Cardiac muscle cell (in vitro differentiated cells and primary cell): ENCODE measurements at regions not wholly inside any gene's neighbourhood (a gene's known extent, or its start where the extent isn't known, plus 50 kb on each side); places are given as distances from the start of the nearest gene placed in this dataset.
"Not testable (repeated sequence)": the region's sequence is repeated elsewhere in the genome, so short reads cannot be mapped to it uniquely, and the experiment has no call there.

Experiments used
- DNase-seq, 2 donors: peaks; one replicate each; pipeline versions ENCODE4 v3.0.0 to v3.0.0-alpha.2; 2010 to 2017; ENCODE audit warnings: low read depth in 1 of 2, low spot score in 1 of 2
- H3K27ac ChIP-seq: fragments of 200-600 bp; sonication (generic); 2 replicates; pipeline ENCODE4 v1.5.1; 2016
- H3K27me3 ChIP-seq: fragments of 200-600 bp; sonication (generic); 2 replicates; pipeline ENCODE4 v1.6.0; 2016; ENCODE audit warnings: control low read depth
- H3K36me3 ChIP-seq: fragments of 200-600 bp; sonication (generic); 2 replicates; pipeline ENCODE4 v1.5.1; 2016; ENCODE audit warnings: control low read depth
- H3K4me1 ChIP-seq: fragments of 200-600 bp; sonication (generic); 2 replicates; pipeline ENCODE4 v1.8.1; 2017; ENCODE audit warnings: low read depth, mild to moderate bottlenecking, mixed run types
- H3K4me3 ChIP-seq: fragments of 200-600 bp; sonication (generic); 2 replicates; pipeline ENCODE4 v1.5.1; 2016; ENCODE audit warnings: mild to moderate bottlenecking
- H3K9me3 ChIP-seq: fragments of 200-600 bp; sonication (generic); 2 replicates; pipeline ENCODE4 v1.5.1; 2017; ENCODE audit warnings: low read depth, mild to moderate bottlenecking, control low read depth
- TF ChIP-seq, protein P1 (sequence below): IDR thresholded peaks from 2 replicates; pipeline ENCODE4 v1.5.1; 2012; ENCODE audit warnings: low read depth, mild to moderate bottlenecking, low read length

DNA sequence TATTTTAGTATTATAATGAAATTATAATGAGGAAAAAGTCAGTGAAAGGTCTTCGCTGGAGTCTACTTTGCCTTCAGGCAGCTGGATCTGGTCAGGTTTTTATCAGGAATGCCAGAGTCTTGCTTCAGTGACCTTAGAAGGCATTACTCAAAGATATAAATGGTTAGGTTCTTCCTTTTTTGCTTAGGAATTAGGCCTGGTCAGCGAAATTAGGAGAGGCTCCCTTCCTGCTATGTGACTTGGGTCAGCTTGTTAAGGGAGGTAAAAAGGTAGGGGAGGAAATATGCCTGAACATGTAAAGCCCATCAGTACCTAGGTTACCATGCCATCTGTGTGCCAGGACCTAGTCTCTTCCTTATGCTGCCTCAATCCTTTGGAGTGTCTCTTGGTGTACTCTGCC, 115.1 kb downstream of the OTOR start:
- Histone ChIP-seq H3K36me3 (no peaks in the 10 kb centered on the region), H3K9me3 (no peaks in the 10 kb centered on the region), H3K27ac (no peak overlapping the region), H3K4me3 (no peak overlapping the region), H3K4me1 (no peaks in the 10 kb centered on the region), H3K27me3 (no peaks in the 10 kb centered on the region)
- TF ChIP-seq, protein P1, sequence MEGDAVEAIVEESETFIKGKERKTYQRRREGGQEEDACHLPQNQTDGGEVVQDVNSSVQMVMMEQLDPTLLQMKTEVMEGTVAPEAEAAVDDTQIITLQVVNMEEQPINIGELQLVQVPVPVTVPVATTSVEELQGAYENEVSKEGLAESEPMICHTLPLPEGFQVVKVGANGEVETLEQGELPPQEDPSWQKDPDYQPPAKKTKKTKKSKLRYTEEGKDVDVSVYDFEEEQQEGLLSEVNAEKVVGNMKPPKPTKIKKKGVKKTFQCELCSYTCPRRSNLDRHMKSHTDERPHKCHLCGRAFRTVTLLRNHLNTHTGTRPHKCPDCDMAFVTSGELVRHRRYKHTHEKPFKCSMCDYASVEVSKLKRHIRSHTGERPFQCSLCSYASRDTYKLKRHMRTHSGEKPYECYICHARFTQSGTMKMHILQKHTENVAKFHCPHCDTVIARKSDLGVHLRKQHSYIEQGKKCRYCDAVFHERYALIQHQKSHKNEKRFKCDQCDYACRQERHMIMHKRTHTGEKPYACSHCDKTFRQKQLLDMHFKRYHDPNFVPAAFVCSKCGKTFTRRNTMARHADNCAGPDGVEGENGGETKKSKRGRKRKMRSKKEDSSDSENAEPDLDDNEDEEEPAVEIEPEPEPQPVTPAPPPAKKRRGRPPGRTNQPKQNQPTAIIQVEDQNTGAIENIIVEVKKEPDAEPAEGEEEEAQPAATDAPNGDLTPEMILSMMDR, result no peak
- no peak for DNase-seq

GRCh38 chr20:16864069-16864468, 115.9 kb downstream of the OTOR start:
- no peaks in the 10 kb centered on the region for H3K27me3 ChIP-seq
- no peaks in the 10 kb centered on the region for H3K36me3 ChIP-seq
- no peaks in the 10 kb centered on the region for H3K9me3 ChIP-seq
- no peaks in the 10 kb centered on the region for H3K4me1 ChIP-seq
- DNase-seq, result no peak
- no peak overlapping the region for H3K4me3 ChIP-seq
- TF ChIP-seq, protein P1, result no peak
- no peak overlapping the region for H3K27ac ChIP-seq

GRCh38 chr20:16864963-16865362, 116.8 kb downstream of the OTOR start:
- Histone ChIP-seq H3K4me3 (no peak overlapping the region), H3K36me3 (no peaks in the 10 kb centered on the region), H3K27me3 (no peaks in the 10 kb centered on the region), H3K9me3 (no peaks in the 10 kb centered on the region), H3K4me1 (no peaks in the 10 kb centered on the region), H3K27ac (no peak overlapping the region)
- DNase-seq, result no peak
- TF ChIP-seq, protein P1, result no peak

DNA sequence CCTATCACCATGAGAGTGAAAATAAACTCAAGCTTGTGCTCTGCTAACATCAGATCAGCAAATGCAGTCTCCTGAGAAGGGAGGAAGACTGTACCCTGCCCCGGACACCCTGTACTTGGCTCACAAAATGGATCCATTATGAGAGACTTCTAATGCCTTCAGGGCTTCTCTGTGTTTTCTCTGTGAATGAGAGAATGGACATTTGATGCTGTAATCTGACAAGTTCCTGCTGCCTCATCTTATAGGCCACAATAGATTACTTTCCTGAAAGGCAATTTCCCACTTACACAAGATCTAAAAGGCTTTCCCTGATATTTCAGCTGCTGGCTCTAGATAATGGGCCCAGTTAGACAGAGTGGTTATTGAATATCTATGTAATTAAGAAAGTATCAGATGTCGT, 117.2 kb downstream of the OTOR start:
- no peak overlapping the region for H3K4me3 ChIP-seq
- no peaks in the 10 kb centered on the region for H3K27me3 ChIP-seq
- no peaks in the 10 kb centered on the region for H3K36me3 ChIP-seq
- TF ChIP-seq, protein P1, result no peak
- DNase-seq, result no peak
- no peaks in the 10 kb centered on the region for H3K4me1 ChIP-seq
- no peaks in the 10 kb centered on the region for H3K9me3 ChIP-seq
- H3K27ac ChIP-seq, result no peak overlapping the region

DNA sequence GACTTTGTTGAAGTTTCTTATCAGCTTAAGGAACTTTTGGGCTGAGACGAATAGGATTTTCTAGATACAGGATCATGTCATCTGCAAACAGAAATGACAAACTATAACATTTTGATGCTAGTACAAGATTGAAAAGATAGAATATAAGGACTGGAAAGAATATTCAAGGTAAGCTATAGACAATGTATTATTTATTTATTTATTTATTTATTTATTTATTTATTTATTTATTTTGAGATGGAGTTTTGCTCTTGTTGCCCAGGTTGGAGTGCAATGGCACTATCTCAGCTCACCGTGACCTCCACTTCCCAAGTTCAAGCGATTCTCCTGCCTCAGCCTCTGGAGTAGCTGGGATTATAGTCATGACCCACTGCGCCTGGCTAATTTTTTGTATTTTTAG, 125.0 kb downstream of the OTOR start:
- H3K4me3 ChIP-seq, result not testable (repeated sequence)

DNA sequence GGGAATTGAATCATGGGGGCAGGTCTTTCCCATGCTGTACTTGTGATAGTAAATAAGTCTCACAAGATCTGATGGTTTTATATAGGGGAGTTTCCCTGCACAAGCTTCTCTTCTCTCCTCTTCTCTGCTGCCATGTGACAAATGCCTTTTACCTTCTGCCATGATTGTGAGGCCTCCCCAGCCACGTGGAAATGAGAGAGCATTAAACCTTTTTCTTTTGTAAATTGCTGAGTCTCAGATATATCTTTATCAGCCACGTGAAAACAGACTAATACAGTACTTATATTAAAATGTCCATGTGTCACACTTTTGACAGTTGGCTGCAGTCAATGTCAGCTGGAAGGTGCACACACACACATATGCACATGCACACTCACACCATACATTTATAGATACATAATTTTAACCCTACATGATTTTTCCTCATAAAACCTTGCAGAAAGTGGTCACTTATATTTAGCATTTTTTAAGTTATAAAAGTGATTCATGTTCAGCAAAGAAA, 128.9 kb downstream of the OTOR start:
- Histone ChIP-seq H3K4me3 (no peak overlapping the region), H3K4me1 (no peaks in the 10 kb centered on the region), H3K36me3 (no peaks in the 10 kb centered on the region), H3K27ac (no peak overlapping the region), H3K9me3 (no peaks in the 10 kb centered on the region), H3K27me3 (no peaks in the 10 kb centered on the region)
- no peak for DNase-seq
- TF ChIP-seq, protein P1, result no peak

More for the DNA sequence above, 125.0 kb downstream of the OTOR start:
- not testable (repeated sequence) for H3K36me3 ChIP-seq, H3K27ac ChIP-seq, H3K27me3 ChIP-seq, H3K4me1 ChIP-seq, H3K9me3 ChIP-seq, DNase-seq
